ENCODE measurements at regions not wholly inside any gene's neighbourhood (a gene's known extent, or its start where the extent isn't known, plus 50 kb on each side); places are given as distances from the start of the nearest gene placed in this dataset.

DNA sequence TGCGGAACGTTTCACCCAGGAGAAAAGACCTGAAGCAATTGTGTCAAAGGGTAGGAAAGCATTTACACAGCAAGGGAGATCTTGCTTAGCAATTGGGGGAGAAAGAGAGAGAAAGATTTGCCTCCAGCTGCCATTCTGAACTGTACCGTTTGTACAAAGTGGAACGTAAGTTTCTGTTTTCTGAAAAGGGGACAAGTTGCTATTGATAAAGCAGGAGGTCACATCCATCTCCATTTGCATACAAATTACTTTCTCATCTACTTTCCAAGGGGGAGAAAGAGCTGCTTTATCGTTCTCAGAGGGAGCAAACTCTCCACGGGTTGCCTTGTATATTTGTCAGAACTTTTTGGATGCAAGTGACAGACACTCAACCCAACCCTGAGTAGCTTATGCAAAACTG lies 92.0 kb upstream of the CARD11 start:
- Mint-ChIP-seq H3K4me1 (ENCODE audit: low read depth, unreplicated experiment) (peaks cover 11% of the 10 kb centered on the region), H3K4me3 (ENCODE audit: unreplicated experiment) (no peak overlapping the region), H3K27me3 (ENCODE audit: unreplicated experiment) (peaks cover 5% of the 10 kb centered on the region), H3K36me3 (ENCODE audit: unreplicated experiment) (peaks cover 10% of the 10 kb centered on the region), H3K9me3 (ENCODE audit: unreplicated experiment) (no peaks in the 10 kb centered on the region), H3K27ac (ENCODE audit: unreplicated experiment) (no peak overlapping the region)
- TF ChIP-seq, protein P1, sequence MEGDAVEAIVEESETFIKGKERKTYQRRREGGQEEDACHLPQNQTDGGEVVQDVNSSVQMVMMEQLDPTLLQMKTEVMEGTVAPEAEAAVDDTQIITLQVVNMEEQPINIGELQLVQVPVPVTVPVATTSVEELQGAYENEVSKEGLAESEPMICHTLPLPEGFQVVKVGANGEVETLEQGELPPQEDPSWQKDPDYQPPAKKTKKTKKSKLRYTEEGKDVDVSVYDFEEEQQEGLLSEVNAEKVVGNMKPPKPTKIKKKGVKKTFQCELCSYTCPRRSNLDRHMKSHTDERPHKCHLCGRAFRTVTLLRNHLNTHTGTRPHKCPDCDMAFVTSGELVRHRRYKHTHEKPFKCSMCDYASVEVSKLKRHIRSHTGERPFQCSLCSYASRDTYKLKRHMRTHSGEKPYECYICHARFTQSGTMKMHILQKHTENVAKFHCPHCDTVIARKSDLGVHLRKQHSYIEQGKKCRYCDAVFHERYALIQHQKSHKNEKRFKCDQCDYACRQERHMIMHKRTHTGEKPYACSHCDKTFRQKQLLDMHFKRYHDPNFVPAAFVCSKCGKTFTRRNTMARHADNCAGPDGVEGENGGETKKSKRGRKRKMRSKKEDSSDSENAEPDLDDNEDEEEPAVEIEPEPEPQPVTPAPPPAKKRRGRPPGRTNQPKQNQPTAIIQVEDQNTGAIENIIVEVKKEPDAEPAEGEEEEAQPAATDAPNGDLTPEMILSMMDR (IDR thresholded peaks at IDR 0.05; ENCODE audit: partially characterized antibody, unreplicated experiment): no peak
- DNase-seq: no peak

DNA sequence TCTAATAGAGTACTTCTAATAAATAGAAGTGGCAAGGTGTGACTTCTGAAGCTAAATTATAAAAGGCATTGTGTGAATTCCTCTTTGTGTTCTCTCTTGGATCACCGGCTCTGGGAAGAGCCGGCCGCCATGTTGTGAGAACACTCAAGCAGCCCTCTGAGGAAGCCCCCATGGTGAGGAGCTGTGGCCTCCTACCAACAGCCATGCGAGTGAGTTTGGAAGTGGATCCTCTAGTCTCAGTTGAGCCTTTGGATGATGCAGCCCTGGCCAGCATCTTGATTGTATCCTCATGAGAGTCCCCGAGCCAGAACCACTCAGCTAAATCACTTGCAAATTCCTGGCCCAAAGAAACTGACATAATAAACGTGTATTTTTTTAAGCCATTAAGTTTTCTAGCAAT lies 94.5 kb upstream of the CARD11 start:
- TF ChIP-seq, protein P1 (IDR thresholded peaks at IDR 0.05; ENCODE audit: partially characterized antibody, unreplicated experiment): no peak
- no peak for DNase-seq
- Mint-ChIP-seq H3K27me3 (ENCODE audit: unreplicated experiment) (peaks cover 5% of the 10 kb centered on the region), H3K4me3 (ENCODE audit: unreplicated experiment) (no peak overlapping the region), H3K9me3 (ENCODE audit: unreplicated experiment) (peaks cover 4% of the 10 kb centered on the region), H3K27ac (ENCODE audit: unreplicated experiment) (no peak overlapping the region), H3K36me3 (ENCODE audit: unreplicated experiment) (no peaks in the 10 kb centered on the region), H3K4me1 (ENCODE audit: low read depth, unreplicated experiment) (peaks cover 21% of the 10 kb centered on the region)

DNA sequence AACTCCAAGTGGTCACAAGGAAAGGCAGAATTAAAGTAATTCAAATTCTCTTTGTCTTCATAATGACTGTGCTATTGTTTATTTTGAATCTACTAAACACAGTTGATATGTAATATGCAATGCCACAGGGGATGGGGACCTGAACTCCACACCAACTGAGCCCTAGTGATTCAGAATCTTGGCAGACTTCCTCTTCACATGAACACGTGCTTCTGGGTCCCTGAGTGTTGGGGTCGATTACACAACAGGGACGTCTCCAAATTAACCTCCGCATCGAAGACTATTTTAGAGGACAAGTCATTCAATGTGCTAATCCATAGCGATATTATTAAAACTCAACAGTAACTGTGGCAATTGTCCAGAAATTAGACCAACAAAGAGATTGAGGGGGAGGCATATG lies 95.3 kb upstream of the CARD11 start:
- Mint-ChIP-seq H3K36me3 (ENCODE audit: unreplicated experiment) (no peaks in the 10 kb centered on the region), H3K27ac (ENCODE audit: unreplicated experiment) (no peak overlapping the region), H3K27me3 (ENCODE audit: unreplicated experiment) (peaks cover 5% of the 10 kb centered on the region), H3K4me1 (ENCODE audit: low read depth, unreplicated experiment) (peaks cover 23% of the 10 kb centered on the region), H3K9me3 (ENCODE audit: unreplicated experiment) (peaks cover 7% of the 10 kb centered on the region), H3K4me3 (ENCODE audit: unreplicated experiment) (no peak overlapping the region)
- DNase-seq: no peak
- TF ChIP-seq, protein P1 (IDR thresholded peaks at IDR 0.05; ENCODE audit: partially characterized antibody, unreplicated experiment): no peak

DNA sequence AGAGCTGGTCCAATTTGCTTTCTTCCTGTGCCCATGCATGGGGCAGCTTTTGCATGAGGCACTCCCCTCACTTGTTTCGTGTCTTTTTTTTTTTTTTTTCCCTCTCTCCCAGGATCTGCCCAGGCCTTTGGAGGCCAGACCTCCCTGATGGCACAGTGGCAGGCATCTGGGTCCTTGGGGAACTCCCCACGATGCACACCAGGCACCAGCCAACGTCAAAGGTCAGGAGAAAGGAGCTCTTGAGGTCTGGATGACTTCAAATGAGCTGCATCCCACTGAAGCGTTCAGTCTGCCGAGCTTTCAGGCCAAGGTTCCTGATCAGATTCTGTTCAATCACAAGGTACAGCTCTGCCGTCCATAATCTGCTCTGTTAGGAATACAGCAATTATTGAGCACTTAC lies 97.2 kb upstream of the CARD11 start:
- Mint-ChIP-seq H3K27ac (ENCODE audit: unreplicated experiment) (no peak overlapping the region), H3K4me1 (ENCODE audit: low read depth, unreplicated experiment) (peaks cover 33% of the 10 kb centered on the region), H3K9me3 (ENCODE audit: unreplicated experiment) (peaks cover 17% of the 10 kb centered on the region), H3K4me3 (ENCODE audit: unreplicated experiment) (no peak overlapping the region), H3K36me3 (ENCODE audit: unreplicated experiment) (no peaks in the 10 kb centered on the region), H3K27me3 (ENCODE audit: unreplicated experiment) (peaks cover 7% of the 10 kb centered on the region)
- DNase-seq: no peak
- TF ChIP-seq, protein P1 (IDR thresholded peaks at IDR 0.05; ENCODE audit: partially characterized antibody, unreplicated experiment): no peak

DNA sequence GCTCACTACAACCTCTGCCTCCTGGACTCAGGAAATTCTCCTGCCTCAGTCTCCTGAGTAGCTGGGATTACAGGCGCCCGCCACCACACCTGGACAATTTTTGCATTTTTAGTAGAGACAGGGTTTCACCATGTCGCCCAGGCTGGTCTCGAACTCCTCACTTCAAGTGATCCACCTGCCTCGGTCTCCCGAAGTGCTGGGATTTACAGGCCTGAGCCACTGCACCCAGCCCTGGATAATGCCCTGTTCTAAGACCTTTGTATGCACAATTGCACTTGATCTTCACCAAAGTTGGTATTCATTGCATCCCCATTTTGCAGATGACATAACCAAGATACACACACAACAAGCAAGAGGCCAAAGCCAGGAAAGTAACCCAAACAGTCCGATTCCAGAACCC lies 97.7 kb upstream of the CARD11 start:
- DNase-seq: no peak
- Mint-ChIP-seq H3K4me1 (ENCODE audit: low read depth, unreplicated experiment) (peaks cover 35% of the 10 kb centered on the region), H3K4me3 (ENCODE audit: unreplicated experiment) (no peak overlapping the region), H3K36me3 (ENCODE audit: unreplicated experiment) (no peaks in the 10 kb centered on the region), H3K27ac (ENCODE audit: unreplicated experiment) (peak overlapping the region; percentile 59), H3K27me3 (ENCODE audit: unreplicated experiment) (peaks cover 7% of the 10 kb centered on the region), H3K9me3 (ENCODE audit: unreplicated experiment) (peaks cover 17% of the 10 kb centered on the region)
- TF ChIP-seq, protein P1 (IDR thresholded peaks at IDR 0.05; ENCODE audit: partially characterized antibody, unreplicated experiment): no peak
